ENCODE measurements at regions not wholly inside any gene's neighbourhood (a gene's known extent, or its start where the extent isn't known, plus 50 kb on each side); places are given as distances from the start of the nearest gene placed in this dataset.

DNA sequence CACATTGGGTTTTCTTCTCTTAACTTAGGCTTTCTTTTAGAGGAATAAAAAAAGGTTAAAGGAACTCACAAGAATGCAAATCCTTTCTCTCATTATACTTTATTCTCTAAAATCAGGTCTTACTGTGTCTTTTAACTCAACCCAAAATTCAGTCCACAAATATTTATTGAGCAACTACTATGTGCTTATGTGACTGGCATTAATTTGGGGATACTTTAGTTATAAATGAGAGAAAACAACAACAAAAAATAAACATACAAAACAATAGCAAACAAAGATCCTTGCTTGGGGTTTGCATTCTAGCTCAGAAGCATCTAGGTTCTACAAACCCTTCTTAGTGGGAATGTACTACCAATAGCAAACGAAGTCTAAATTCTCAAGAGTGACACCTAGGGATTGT is 266.2 kb downstream of the UTRN start:
- TF ChIP-seq, protein P1, sequence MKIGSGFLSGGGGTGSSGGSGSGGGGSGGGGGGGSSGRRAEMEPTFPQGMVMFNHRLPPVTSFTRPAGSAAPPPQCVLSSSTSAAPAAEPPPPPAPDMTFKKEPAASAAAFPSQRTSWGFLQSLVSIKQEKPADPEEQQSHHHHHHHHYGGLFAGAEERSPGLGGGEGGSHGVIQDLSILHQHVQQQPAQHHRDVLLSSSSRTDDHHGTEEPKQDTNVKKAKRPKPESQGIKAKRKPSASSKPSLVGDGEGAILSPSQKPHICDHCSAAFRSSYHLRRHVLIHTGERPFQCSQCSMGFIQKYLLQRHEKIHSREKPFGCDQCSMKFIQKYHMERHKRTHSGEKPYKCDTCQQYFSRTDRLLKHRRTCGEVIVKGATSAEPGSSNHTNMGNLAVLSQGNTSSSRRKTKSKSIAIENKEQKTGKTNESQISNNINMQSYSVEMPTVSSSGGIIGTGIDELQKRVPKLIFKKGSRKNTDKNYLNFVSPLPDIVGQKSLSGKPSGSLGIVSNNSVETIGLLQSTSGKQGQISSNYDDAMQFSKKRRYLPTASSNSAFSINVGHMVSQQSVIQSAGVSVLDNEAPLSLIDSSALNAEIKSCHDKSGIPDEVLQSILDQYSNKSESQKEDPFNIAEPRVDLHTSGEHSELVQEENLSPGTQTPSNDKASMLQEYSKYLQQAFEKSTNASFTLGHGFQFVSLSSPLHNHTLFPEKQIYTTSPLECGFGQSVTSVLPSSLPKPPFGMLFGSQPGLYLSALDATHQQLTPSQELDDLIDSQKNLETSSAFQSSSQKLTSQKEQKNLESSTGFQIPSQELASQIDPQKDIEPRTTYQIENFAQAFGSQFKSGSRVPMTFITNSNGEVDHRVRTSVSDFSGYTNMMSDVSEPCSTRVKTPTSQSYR (CRISPR knock-in tag; IDR thresholded peaks at IDR 0.05) = no peak
- TF ChIP-seq, protein P2, sequence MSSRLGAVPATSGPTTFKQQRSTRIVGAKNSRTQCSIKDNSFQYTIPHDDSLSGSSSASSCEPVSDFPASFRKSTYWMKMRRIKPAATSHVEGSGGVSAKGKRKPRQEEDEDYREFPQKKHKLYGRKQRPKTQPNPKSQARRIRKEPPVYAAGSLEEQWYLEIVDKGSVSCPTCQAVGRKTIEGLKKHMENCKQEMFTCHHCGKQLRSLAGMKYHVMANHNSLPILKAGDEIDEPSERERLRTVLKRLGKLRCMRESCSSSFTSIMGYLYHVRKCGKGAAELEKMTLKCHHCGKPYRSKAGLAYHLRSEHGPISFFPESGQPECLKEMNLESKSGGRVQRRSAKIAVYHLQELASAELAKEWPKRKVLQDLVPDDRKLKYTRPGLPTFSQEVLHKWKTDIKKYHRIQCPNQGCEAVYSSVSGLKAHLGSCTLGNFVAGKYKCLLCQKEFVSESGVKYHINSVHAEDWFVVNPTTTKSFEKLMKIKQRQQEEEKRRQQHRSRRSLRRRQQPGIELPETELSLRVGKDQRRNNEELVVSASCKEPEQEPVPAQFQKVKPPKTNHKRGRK (CRISPR knock-in tag; IDR thresholded peaks at IDR 0.05; ENCODE audit: borderline replicate concordance) = no peak
- no peak for TF ChIP-seq SP1 (CRISPR knock-in tag; conservative IDR thresholded peaks at IDR 0.05)
- TF ChIP-seq NR2C2 (CRISPR knock-in tag; IDR thresholded peaks at IDR 0.05) = no peak
- TF ChIP-seq, protein P3, sequence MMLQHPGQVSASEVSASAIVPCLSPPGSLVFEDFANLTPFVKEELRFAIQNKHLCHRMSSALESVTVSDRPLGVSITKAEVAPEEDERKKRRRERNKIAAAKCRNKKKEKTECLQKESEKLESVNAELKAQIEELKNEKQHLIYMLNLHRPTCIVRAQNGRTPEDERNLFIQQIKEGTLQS (CRISPR knock-in tag; conservative IDR thresholded peaks at IDR 0.05) = no peak
- TF ChIP-seq, protein P4, sequence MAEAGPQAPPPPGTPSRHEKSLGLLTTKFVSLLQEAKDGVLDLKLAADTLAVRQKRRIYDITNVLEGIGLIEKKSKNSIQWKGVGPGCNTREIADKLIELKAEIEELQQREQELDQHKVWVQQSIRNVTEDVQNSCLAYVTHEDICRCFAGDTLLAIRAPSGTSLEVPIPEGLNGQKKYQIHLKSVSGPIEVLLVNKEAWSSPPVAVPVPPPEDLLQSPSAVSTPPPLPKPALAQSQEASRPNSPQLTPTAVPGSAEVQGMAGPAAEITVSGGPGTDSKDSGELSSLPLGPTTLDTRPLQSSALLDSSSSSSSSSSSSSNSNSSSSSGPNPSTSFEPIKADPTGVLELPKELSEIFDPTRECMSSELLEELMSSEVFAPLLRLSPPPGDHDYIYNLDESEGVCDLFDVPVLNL (CRISPR knock-in tag; IDR thresholded peaks at IDR 0.05; ENCODE audit: borderline replicate concordance, low read depth) = no peak
- TF ChIP-seq, protein P5, sequence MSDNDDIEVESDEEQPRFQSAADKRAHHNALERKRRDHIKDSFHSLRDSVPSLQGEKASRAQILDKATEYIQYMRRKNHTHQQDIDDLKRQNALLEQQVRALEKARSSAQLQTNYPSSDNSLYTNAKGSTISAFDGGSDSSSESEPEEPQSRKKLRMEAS (CRISPR knock-in tag; IDR thresholded peaks at IDR 0.05) = no peak
- TF ChIP-seq ZNF423 (CRISPR knock-in tag; IDR thresholded peaks at IDR 0.05) = no peak
- TF ChIP-seq ETV6 (CRISPR knock-in tag; IDR thresholded peaks at IDR 0.05) = no peak

Data from WTC11 (cell line).